Esophagus squamous epithelium (tissue), 4 donors: ENCODE measurements at regions not wholly inside any gene's neighbourhood (a gene's known extent, or its start where the extent isn't known, plus 50 kb on each side); places are given as distances from the start of the nearest gene placed in this dataset.

ENCODE experiments used
- POLR2A ChIP-seq, 4 donors: fragments of 450-650 bp; IDR thresholded peaks; one replicate each; pipeline ENCODE4 v1.6.1; 2017; ENCODE audit warnings: antibody characterized with exemption in 4 of 4, mild to moderate bottlenecking in 4 of 4, moderate library complexity in 3 of 4
- TF ChIP-seq, protein P1 (sequence below), 6 experiments: fragments of 450-650 bp in 4 of 6; fragments of 200-600 bp in 2 of 6; sonication (generic) in 2 of 6; IDR thresholded peaks; one replicate each; pipeline ENCODE4 v1.5.1; 2016 to 2019; ENCODE audit warnings: antibody characterized with exemption in 6 of 6, mild to moderate bottlenecking in 4 of 6, moderate library complexity in 4 of 6

DNA sequence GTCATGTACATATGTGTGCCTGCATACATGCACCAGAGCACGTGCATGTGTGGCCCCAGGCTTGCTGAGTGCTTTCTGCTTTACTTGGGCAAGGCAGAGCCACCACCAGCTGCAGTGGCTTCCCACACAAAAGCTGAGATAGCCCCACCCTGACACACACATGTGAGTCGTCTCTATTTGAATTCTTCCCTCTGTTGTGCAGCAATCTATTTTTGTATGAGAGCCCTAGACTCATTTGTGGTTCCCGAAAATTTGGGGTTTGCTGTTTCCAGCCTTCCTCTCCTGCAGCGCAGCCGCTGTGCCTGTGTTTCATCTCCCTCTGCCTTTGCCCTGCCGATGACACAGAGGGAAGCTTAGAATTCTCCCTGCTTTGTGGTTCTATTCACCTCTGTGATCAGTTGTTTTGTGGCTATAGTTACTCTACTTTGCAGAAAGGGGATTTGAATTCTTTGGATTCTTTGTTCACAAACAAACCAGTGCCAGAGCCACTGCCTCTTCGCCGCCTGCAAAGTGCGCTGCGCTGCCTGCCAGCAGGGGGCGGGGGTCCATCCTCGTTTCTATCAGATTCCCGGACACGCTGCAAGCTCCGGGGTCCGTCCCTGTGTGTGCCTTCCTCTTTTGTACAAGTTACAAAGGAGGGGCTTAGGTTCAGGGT lies 95.8 kb upstream of the DAP start:
- TF ChIP-seq, protein P1, sequence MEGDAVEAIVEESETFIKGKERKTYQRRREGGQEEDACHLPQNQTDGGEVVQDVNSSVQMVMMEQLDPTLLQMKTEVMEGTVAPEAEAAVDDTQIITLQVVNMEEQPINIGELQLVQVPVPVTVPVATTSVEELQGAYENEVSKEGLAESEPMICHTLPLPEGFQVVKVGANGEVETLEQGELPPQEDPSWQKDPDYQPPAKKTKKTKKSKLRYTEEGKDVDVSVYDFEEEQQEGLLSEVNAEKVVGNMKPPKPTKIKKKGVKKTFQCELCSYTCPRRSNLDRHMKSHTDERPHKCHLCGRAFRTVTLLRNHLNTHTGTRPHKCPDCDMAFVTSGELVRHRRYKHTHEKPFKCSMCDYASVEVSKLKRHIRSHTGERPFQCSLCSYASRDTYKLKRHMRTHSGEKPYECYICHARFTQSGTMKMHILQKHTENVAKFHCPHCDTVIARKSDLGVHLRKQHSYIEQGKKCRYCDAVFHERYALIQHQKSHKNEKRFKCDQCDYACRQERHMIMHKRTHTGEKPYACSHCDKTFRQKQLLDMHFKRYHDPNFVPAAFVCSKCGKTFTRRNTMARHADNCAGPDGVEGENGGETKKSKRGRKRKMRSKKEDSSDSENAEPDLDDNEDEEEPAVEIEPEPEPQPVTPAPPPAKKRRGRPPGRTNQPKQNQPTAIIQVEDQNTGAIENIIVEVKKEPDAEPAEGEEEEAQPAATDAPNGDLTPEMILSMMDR (IDR thresholded peaks at IDR 0.05) = peak in 5 of 6 experiments; percentile 36 to 49 (median 40)
- no peak for TF ChIP-seq POLR2A (IDR thresholded peaks at IDR 0.05)
